ENCODE measurements at regions not wholly inside any gene's neighbourhood (a gene's known extent, or its start where the extent isn't known, plus 50 kb on each side); places are given as distances from the start of the nearest gene placed in this dataset.

DNA sequence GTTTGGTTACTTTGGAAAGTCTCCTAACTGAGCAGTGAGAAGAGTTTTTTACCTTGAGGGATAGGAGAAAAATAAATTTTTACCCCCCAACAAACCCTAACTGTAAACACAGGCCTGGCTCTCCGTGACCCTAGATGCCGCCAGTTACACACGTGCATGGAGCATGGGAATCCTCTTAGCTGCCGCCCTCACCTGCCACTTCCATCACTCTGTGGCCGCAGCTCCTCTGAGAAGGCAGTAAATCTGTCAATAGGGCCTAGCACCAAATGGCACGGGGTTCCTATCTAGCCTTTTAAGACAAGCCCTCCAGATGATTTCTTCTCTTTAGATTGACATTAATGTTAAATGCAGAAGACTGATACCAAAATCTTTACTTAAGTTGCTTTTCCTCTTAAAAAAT lies 330.3 kb upstream of the FAM241A start:
- no peak for DNase-seq

- no peak for DNase-seq
Measured at GRCh38 chr4:111821342-111821741, 323.9 kb upstream of the FAM241A start.

- DNase-seq, result no peak
Measured at GRCh38 chr4:111836601-111837000, 308.7 kb upstream of the FAM241A start.

DNA sequence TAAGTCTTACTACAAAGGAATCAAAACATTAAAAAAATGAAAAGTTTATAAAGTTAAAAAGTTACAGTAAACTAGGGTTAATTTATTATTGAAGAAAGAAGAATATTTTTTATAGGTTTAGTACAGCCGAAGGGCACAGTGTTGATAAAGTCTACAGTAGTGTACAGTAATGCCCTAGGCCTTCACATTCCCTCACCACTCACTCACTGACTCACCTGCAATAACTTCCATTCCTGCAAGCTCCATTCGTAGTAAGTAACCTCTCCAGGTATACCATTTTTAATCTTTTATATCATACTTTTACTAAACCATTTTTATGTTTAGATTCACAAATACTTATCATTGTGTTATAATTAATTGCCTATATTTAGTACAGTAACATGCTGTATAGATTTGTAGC lies 307.5 kb upstream of the FAM241A start:
- no peak for DNase-seq

- no peak for DNase-seq
Measured at GRCh38 chr4:111838406-111838930, 306.8 kb upstream of the FAM241A start.

- DNase-seq, result no peak
Measured at GRCh38 chr4:111839141-111839540, 306.1 kb upstream of the FAM241A start.

GRCh38 chr4:111842336-111842735 lies 302.9 kb upstream of the FAM241A start:
- no peak for DNase-seq

GRCh38 chr4:111847296-111848008 lies 297.8 kb upstream of the FAM241A start:
- no peak for DNase-seq

GRCh38 chr4:111849746-111850284 lies 295.4 kb upstream of the FAM241A start:
- DNase-seq, result no peak

- peak; percentile 35 for DNase-seq
Measured at GRCh38 chr4:111854494-111855087, 290.7 kb upstream of the FAM241A start.

GRCh38 chr4:111855308-111855707 lies 289.9 kb upstream of the FAM241A start:
- DNase-seq, result no peak

GRCh38 chr4:111864066-111864465 lies 281.2 kb upstream of the FAM241A start:
- DNase-seq, result no peak

GRCh38 chr4:111869339-111869738 lies 275.9 kb upstream of the FAM241A start:
- no peak for DNase-seq

GRCh38 chr4:111871802-111872201 lies 273.5 kb upstream of the FAM241A start:
- no peak for DNase-seq

GRCh38 chr4:111873801-111874200 lies 271.5 kb upstream of the FAM241A start:
- no peak for DNase-seq

DNA sequence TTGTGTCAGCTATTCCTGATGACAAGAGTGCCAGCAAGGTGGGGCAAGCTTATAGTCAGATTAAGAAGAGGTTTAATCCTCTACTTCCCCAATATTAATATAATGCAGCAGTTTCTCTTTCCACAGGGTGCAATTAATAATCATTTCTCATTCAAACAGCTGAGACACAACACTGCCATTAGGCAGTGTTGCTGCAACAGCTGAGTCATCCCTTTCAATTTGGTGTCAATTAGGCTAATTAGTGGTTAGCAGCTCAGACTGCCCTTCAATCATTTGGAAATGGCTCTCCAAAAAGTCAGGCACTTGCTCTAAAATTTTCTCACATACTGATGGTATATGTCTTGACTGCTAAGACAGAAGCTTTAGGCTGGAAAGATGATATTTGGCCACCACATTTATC lies 265.7 kb upstream of the FAM241A start:
- DNase-seq, result no peak

GRCh38 chr4:111880116-111880515 lies 265.1 kb upstream of the FAM241A start:
- no peak for DNase-seq

DNA sequence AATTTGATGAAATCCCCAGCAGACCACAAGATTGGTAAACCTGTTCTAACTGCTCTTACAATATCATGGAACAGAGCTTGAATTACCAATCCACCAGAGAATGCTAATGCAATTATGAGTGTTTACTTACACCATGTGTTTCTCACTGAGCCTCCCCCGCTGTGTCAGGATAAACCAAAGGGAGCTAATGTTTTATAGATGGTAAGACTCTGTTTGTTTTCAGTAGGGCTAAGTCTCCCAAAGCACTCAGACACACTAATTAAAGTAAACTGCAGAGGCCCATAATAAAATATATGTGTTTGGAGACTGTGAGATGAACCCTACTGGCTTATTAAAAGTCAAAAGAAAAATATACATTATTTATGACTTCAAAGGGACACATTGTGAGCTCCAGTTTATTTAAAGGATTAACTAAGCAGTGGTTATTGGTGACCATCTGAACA lies 261.7 kb upstream of the FAM241A start:
- no peak for DNase-seq

DNA sequence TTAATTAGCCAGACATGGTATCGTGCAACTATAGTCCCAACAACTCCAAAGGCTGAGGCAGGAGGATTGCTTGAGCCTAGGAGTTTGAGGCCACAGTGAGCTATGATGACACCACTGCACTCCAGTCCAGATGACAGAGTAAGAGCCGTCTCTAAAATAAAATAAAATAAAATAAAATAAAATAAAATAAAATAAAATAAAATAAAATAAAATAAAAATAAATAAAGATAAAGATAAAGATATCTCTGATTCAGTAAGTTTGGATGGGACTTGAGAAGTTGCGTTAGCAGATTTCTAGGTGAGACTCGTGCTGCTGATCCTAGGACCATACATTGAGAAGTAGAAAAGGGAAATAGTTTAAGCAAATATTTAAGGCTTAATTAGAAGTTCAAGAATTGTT lies 254.8 kb upstream of the FAM241A start:
- DNase-seq, result no peak

- no peak for DNase-seq
Measured at GRCh38 chr4:111905511-111905910, 239.7 kb upstream of the FAM241A start.

DNA sequence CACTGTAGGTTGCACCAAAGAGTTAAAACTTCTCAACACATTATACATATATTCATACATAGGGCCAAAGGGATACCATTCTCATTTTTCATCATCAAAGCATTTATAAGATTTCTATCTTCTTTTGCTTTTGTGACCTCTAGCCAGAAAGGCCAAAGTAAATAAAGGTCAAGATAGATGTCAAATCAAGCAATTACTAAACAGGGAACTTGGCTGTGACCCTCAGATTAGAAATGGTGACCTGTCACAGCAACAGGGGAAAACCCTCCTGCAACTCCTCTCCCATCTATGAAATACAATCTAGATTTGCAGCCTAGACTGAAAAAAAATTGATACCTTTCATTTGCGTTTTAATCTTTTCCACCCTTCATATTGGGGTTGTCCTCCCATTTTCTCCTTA lies 225.6 kb upstream of the FAM241A start:
- DNase-seq, result no peak

DNA sequence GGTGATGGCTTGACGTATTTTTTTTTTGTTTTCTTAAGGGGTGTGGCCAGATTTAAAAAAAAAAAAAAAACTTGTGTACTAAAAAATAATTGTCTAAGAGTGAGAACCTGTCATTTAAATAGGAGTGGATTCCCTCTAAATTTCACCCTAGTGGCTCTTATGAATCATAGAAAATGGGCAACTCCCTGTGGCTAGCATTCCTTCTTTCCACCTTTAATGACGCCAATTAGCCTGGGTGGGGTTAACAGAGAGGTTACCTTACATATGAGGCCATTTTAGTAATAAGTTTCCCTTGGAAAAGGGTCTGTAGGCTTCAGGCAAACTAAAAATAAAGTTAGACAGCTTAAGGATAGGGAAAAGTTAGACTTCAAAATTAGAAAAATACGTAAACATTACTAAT lies 223.5 kb upstream of the FAM241A start:
- DNase-seq, result no peak

GRCh38 chr4:111923786-111924185 lies 221.5 kb upstream of the FAM241A start:
- DNase-seq, result peak; percentile 57

GRCh38 chr4:111924696-111925095 lies 220.6 kb upstream of the FAM241A start:
- no peak for DNase-seq
